Upper lobe of right lung (tissue), 1 donor: ENCODE measurements at regions not wholly inside any gene's neighbourhood (a gene's known extent, or its start where the extent isn't known, plus 50 kb on each side); places are given as distances from the start of the nearest gene placed in this dataset.

Experiments
- ATAC-seq: fragments of 200-7000 bp; cut with Tn5 transposase; one replicate; pipeline ENCODE4 v1.9.1; 2020; ENCODE audit warnings: mild to moderate bottlenecking, moderate library complexity
- DNase-seq: peaks from one replicate; pipeline ENCODE4 v3.0.0-alpha.2; 2020
- H3K27ac ChIP-seq: fragments of 200-600 bp; one replicate; pipeline ENCODE4 v1.8.0; 2022
- H3K27me3 ChIP-seq: fragments of 200-600 bp; one replicate; pipeline ENCODE4 v1.8.0; 2022; ENCODE audit warnings: mild to moderate bottlenecking
- H3K36me3 ChIP-seq: fragments of 200-600 bp; one replicate; pipeline ENCODE4 v1.8.0; 2022
- H3K4me1 ChIP-seq: fragments of 200-600 bp; one replicate; pipeline ENCODE4 v1.8.0; 2022
- H3K4me3 ChIP-seq: fragments of 200-600 bp; one replicate; pipeline ENCODE4 v1.8.0; 2022; ENCODE audit warnings: mild to moderate bottlenecking
- H3K9me3 ChIP-seq: fragments of 200-600 bp; one replicate; pipeline ENCODE4 v1.8.0; 2022
- intact Hi-C: fragments of 100-400 bp; cut with DNase I; formaldehyde crosslinking; loops from one replicate; pipeline ENCODE4 v1.11.0; 2022
- TF ChIP-seq, protein P1 (sequence below): fragments of 200-600 bp; IDR thresholded peaks from one replicate; pipeline ENCODE4 v1.8.0; 2022; ENCODE audit warnings: antibody characterized with exemption
- donor health status: DM: no; HTN: yes; CAD: no; lungs with severe emphysema.

DNA sequence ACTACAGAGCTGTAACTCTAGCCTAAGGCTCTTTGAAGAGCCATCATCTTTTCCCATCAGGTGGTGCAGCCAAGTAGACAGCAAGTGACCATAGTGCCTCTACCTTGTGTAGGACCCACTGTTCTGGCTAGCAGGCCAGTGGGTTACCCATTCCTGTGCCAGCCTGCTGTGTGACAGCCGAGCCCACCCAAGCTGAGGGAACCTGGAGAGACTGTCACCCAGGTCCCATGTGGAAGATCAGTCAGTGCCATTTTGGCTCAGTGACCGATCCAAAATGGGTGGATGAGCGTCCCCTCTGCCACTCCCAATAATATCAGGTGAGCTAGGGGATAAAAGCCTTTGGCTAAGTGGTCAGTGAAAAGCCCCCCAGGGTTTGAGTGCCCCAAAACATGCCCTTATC, 417.9 kb downstream of the MATN1 start:
- ATAC-seq: no peak
- Histone ChIP-seq H3K4me1 (no peaks in the 10 kb centered on the region), H3K4me3 (no peak overlapping the region), H3K9me3 (no peaks in the 10 kb centered on the region), H3K27me3 (peaks cover 20% of the 10 kb centered on the region), H3K36me3 (no peaks in the 10 kb centered on the region), H3K27ac (no peak overlapping the region)
- TF ChIP-seq, protein P1, sequence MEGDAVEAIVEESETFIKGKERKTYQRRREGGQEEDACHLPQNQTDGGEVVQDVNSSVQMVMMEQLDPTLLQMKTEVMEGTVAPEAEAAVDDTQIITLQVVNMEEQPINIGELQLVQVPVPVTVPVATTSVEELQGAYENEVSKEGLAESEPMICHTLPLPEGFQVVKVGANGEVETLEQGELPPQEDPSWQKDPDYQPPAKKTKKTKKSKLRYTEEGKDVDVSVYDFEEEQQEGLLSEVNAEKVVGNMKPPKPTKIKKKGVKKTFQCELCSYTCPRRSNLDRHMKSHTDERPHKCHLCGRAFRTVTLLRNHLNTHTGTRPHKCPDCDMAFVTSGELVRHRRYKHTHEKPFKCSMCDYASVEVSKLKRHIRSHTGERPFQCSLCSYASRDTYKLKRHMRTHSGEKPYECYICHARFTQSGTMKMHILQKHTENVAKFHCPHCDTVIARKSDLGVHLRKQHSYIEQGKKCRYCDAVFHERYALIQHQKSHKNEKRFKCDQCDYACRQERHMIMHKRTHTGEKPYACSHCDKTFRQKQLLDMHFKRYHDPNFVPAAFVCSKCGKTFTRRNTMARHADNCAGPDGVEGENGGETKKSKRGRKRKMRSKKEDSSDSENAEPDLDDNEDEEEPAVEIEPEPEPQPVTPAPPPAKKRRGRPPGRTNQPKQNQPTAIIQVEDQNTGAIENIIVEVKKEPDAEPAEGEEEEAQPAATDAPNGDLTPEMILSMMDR: no peak
- intact Hi-C loops: no loop called here
- no peak for DNase-seq

DNA sequence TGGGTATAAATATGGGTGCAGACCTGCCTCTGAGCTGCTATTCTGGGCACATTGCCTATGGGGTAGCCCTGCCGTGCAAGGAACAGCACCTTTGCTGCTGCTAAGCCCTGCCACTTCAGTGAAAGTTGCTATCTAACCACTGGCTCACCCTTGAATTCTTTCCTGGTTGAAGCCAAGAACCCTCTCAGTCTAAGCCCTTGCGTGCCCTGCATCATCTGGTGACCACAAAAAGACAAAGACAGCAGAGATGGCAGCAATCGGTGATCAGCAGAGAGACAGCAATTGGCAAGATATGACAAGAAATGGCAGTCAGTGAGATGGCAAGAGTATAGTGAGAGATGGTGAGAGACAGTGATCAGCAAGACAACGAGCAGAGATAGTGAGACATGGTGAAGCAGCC, 418.3 kb downstream of the MATN1 start:
- DNase-seq (no peak), ATAC-seq (no peak)
- intact Hi-C loops: no loop called here
- no peaks in the 10 kb centered on the region for H3K9me3 ChIP-seq
- H3K36me3 ChIP-seq: no peaks in the 10 kb centered on the region
- TF ChIP-seq, protein P1: no peak
- H3K27me3 ChIP-seq: peaks cover 25% of the 10 kb centered on the region
- no peak overlapping the region for H3K4me3 ChIP-seq
- H3K27ac ChIP-seq: no peak overlapping the region
- H3K4me1 ChIP-seq: no peaks in the 10 kb centered on the region

DNA sequence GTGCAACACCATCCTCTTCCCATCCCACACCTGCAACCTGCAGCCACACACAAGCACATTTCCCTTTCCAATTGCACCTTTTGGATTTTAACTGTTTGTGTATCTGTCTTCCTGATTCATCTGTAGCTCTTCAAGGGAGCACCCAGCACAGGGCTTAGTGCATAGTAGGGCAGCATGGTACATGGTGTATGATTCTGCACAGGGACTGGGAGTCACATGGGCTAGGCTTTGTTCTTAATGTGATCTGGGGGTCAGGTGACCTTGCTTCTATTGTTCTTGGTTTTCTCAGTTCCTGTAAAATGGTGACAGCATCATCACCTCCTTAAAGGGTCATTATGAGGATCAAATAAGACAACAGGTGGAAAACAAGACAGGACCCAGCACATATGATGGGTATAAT, 419.3 kb downstream of the MATN1 start:
- DNase-seq (no peak), ATAC-seq (no peak)
- no peaks in the 10 kb centered on the region for H3K36me3 ChIP-seq
- TF ChIP-seq, protein P1: no peak
- no peak overlapping the region for H3K4me3 ChIP-seq
- intact Hi-C loops: no loop called here
- H3K4me1 ChIP-seq: no peaks in the 10 kb centered on the region
- no peak overlapping the region for H3K27ac ChIP-seq
- H3K9me3 ChIP-seq: no peaks in the 10 kb centered on the region
- peaks cover 30% of the 10 kb centered on the region for H3K27me3 ChIP-seq

DNA sequence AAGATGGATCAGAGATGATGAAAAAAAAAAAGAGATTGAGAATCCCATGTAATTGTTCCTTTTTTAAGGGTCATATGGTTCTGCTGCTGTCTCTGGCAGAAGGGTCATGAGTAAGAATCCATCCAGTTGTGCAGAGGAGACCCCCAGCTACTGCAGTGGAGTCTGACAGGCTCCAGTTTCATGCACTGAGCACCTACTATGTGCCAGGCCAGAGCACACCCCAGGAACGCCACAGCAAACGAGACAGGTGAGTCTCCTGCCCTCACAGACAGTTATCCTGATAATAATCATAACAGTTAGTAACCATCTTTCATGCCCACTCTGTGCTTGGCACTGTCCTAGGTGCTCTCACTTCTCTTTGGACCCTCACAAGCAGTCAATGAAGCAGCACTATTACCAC, 420.0 kb downstream of the MATN1 start:
- no peaks in the 10 kb centered on the region for H3K9me3 ChIP-seq
- H3K36me3 ChIP-seq: no peaks in the 10 kb centered on the region
- intact Hi-C loops: no loop called here
- no peak for ATAC-seq
- no peak overlapping the region for H3K4me3 ChIP-seq
- TF ChIP-seq, protein P1: no peak
- no peak for DNase-seq
- H3K4me1 ChIP-seq: no peaks in the 10 kb centered on the region
- H3K27ac ChIP-seq: no peak overlapping the region
- peaks cover 30% of the 10 kb centered on the region for H3K27me3 ChIP-seq

DNA sequence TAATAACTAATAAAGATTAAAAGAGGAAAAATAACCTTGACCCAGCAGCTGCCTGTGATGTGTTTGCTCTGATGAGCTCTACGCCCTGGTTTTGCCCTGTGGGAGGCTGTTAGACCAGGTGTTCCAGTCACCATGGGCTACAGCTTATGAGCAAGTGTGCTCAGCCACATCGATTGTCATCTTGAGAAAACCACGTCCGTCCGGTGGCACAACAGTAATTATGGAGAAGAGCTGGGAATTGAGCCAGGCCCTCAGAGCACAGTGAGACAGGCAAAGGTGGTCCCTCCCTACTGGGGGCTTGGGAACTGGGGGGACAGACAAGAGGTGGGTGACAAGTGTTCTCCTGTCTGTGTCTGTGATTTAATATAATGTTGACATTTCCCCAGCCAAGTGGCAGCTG, 420.5 kb downstream of the MATN1 start:
- ATAC-seq (no peak), DNase-seq (no peak)
- TF ChIP-seq, protein P1: no peak
- H3K27me3 ChIP-seq: peaks cover 30% of the 10 kb centered on the region
- no peak overlapping the region for H3K4me3 ChIP-seq
- no peaks in the 10 kb centered on the region for H3K4me1 ChIP-seq
- H3K36me3 ChIP-seq: no peaks in the 10 kb centered on the region
- H3K9me3 ChIP-seq: no peaks in the 10 kb centered on the region
- intact Hi-C loops: no loop called here
- H3K27ac ChIP-seq: no peak overlapping the region

DNA sequence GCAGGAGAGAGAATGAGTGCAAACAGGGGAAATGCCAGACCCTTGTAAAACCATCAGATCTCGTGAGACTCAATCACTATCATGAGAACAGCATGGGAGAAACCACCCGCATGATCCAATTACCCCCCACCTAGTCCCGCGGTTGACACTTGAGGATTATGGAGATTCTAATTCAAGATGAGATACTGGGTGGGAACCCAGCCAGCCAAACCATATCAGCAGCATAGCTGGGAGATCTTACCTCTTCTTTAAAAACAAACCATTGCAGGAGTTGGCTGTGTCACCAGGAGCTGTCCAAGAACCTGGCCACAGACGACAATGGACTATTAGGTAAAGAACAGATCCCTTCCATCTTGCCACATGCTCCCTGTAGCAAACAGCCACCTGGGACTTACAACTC, 422.7 kb downstream of the MATN1 start:
- no peak overlapping the region for H3K27ac ChIP-seq
- no peaks in the 10 kb centered on the region for H3K36me3 ChIP-seq
- H3K4me3 ChIP-seq: no peak overlapping the region
- H3K4me1 ChIP-seq: no peaks in the 10 kb centered on the region
- intact Hi-C loops: no loop called here
- ATAC-seq (no peak), DNase-seq (no peak)
- H3K27me3 ChIP-seq: peaks cover 33% of the 10 kb centered on the region
- TF ChIP-seq, protein P1: no peak
- H3K9me3 ChIP-seq: no peaks in the 10 kb centered on the region
